ENCODE measurements at regions not wholly inside any gene's neighbourhood (a gene's known extent, or its start where the extent isn't known, plus 50 kb on each side); places are given as distances from the start of the nearest gene placed in this dataset.

- Histone ChIP-seq H3K27me3 (replicated peaks; ENCODE audit: control insufficient read depth, insufficient read depth, low read length) (no peaks in the 10 kb centered on the region), H3K4me3 (replicated peaks; ENCODE audit: low read depth, low read length) (no peak overlapping the region), H3K36me3 (ENCODE audit: control insufficient read depth, insufficient read depth, low read length) (no peaks in the 10 kb centered on the region)
- no peak for DNase-seq (ENCODE audit: extremely low read depth, insufficient read length)
- TF ChIP-seq CTCF (IDR thresholded peaks at IDR 0.05; ENCODE audit: insufficient read depth, low read length, poor library complexity, severe bottlenecking): no peak
Observed at GRCh38 chr14:42470427-42470719, 863.7 kb downstream of the LRFN5 start.

GRCh38 chr14:42469637-42470426, 863.2 kb downstream of the LRFN5 start:
- no peak for TF ChIP-seq CTCF (IDR thresholded peaks at IDR 0.05; ENCODE audit: insufficient read depth, low read length, poor library complexity, severe bottlenecking)
- Histone ChIP-seq H3K36me3 (ENCODE audit: control insufficient read depth, insufficient read depth, low read length) (no peaks in the 10 kb centered on the region), H3K27me3 (replicated peaks; ENCODE audit: control insufficient read depth, insufficient read depth, low read length) (no peaks in the 10 kb centered on the region), H3K4me3 (replicated peaks; ENCODE audit: low read depth, low read length) (no peak overlapping the region)
- DNase-seq (ENCODE audit: extremely low read depth, insufficient read length): peak; percentile 4

- DNase-seq (ENCODE audit: extremely low read depth, insufficient read length): no peak
- Histone ChIP-seq H3K4me3 (replicated peaks; ENCODE audit: low read depth, low read length) (no peak overlapping the region), H3K36me3 (ENCODE audit: control insufficient read depth, insufficient read depth, low read length) (no peaks in the 10 kb centered on the region), H3K27me3 (replicated peaks; ENCODE audit: control insufficient read depth, insufficient read depth, low read length) (no peaks in the 10 kb centered on the region)
- TF ChIP-seq CTCF (IDR thresholded peaks at IDR 0.05; ENCODE audit: insufficient read depth, low read length, poor library complexity, severe bottlenecking): no peak
Observed at GRCh38 chr14:42460673-42461072, 854.0 kb downstream of the LRFN5 start.

- Histone ChIP-seq H3K27me3 (replicated peaks; ENCODE audit: control insufficient read depth, insufficient read depth, low read length) (no peaks in the 10 kb centered on the region), H3K4me3 (replicated peaks; ENCODE audit: low read depth, low read length) (no peak overlapping the region), H3K36me3 (ENCODE audit: control insufficient read depth, insufficient read depth, low read length) (no peaks in the 10 kb centered on the region)
- TF ChIP-seq CTCF (IDR thresholded peaks at IDR 0.05; ENCODE audit: insufficient read depth, low read length, poor library complexity, severe bottlenecking): no peak
- DNase-seq (ENCODE audit: extremely low read depth, insufficient read length): no peak
Observed at GRCh38 chr14:42459171-42459685, 852.6 kb downstream of the LRFN5 start.

GRCh38 chr14:42441615-42442014, 834.9 kb downstream of the LRFN5 start:
- no peaks in the 10 kb centered on the region for H3K36me3 ChIP-seq (ENCODE audit: control insufficient read depth, insufficient read depth, low read length)
- no peaks in the 10 kb centered on the region for H3K27me3 ChIP-seq (replicated peaks; ENCODE audit: control insufficient read depth, insufficient read depth, low read length)
- no peak for TF ChIP-seq CTCF (IDR thresholded peaks at IDR 0.05; ENCODE audit: insufficient read depth, low read length, poor library complexity, severe bottlenecking)
- no peak overlapping the region for H3K4me3 ChIP-seq (replicated peaks; ENCODE audit: low read depth, low read length)
- no peak for DNase-seq (ENCODE audit: extremely low read depth, insufficient read length)

All from GM06990 (cell line).